ENCODE measurements at regions not wholly inside any gene's neighbourhood (a gene's known extent, or its start where the extent isn't known, plus 50 kb on each side); places are given as distances from the start of the nearest gene placed in this dataset.

GRCh38 chr7:52695973-52696595 is 339.3 kb upstream of the POM121L12 start:
- DNase-seq: no peak

- DNase-seq: no peak
Measured at GRCh38 chr7:52691257-52691656, 344.2 kb upstream of the POM121L12 start.

GRCh38 chr7:52689912-52690311 is 345.5 kb upstream of the POM121L12 start:
- no peak for DNase-seq

DNA sequence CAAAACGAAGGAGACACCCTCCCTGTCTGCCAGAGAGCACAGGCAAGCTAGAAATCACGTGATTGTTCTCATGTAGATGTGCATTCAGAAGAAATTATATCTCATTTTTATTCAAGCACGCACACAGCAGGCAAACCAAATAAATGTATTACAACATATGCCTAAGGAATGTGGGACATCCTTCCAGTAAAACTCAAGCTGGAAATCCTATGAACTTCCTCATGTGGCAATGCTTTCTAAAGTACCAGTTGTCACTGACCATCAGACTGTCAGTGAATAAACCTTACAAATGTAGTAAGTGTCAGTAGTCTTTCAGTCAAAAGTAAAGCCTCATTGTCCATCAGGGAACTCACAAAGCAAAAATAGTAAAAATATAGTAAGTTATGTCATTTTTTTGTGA is 350.1 kb upstream of the POM121L12 start:
- DNase-seq: no peak

- no peak for DNase-seq
Measured at GRCh38 chr7:52684388-52684787, 351.0 kb upstream of the POM121L12 start.

DNA sequence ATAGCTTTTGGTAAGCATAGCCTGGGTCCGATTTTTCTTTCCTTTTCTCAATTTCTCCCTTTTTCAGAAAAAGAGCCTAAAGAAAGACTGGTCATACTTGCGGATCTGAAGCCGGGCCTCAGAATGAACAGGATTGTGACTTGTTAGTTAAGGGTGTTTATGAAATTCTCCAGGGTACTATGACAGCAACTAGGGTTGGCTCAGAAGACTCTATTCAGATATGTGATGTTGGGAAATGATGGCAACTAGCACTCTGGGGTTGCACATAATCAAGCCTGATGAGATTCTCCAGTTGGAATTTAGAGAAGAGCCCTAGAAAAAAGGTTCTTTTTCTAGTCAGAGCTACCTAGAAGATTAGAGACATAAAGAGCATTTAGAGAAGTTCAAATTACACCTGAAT is 352.4 kb upstream of the POM121L12 start:
- DNase-seq: no peak

- DNase-seq: no peak
Measured at GRCh38 chr7:52670608-52671225, 364.7 kb upstream of the POM121L12 start.

- no peak for DNase-seq
Measured at GRCh38 chr7:52669031-52669430, 366.4 kb upstream of the POM121L12 start.

GRCh38 chr7:52668435-52668834 is 367.0 kb upstream of the POM121L12 start:
- DNase-seq: no peak

- no peak for DNase-seq
Measured at GRCh38 chr7:52659178-52659577, 376.3 kb upstream of the POM121L12 start.

GRCh38 chr7:52656098-52656497 is 379.3 kb upstream of the POM121L12 start:
- DNase-seq: no peak

GRCh38 chr7:52652621-52653020 is 382.8 kb upstream of the POM121L12 start:
- no peak for DNase-seq

GRCh38 chr7:52648872-52649271 is 386.6 kb upstream of the POM121L12 start:
- no peak for DNase-seq

GRCh38 chr7:52647046-52647445 is 388.4 kb upstream of the POM121L12 start:
- DNase-seq: no peak

DNA sequence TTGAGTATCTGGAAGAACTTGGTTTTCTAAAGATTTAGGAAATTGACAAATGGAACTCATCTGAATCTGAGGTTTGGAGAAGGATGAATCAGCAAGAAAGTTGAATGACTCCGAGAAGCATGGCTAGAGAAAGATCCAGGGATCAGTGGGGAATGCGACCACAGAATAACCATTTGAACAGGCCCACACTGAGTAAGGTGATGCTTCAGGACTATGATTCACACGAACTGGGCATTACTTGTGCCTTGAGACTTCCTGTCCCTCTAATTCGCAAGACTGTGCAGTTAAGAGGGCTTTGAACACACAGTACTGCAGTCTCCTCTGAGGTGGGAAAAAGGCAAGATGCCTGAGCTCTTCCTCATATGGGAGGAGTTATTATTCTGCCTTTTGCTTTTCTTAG is 395.5 kb upstream of the POM121L12 start:
- no peak for DNase-seq

GRCh38 chr7:52639126-52639525 is 396.3 kb upstream of the POM121L12 start:
- DNase-seq: no peak

GRCh38 chr7:52635021-52635420 is 400.4 kb upstream of the POM121L12 start:
- DNase-seq: no peak

DNA sequence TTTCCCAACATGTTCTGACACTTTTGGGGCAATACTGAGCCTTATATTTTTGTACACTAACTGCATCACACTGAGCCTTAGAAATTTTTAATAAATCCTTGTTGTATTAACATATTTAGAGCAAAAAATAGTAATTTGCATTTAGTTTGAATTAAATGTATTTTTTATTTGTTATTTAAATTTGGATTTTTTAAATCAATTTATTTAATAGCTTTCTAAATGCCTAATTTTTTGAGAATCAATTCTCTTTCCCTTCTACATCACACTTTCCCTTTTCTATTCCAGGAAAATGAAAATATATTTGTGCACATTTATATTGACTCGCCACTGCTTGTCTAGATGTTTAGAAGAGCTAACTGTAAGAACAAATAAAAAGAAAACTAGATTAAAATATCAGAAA is 414.6 kb upstream of the POM121L12 start:
- no peak for DNase-seq

DNA sequence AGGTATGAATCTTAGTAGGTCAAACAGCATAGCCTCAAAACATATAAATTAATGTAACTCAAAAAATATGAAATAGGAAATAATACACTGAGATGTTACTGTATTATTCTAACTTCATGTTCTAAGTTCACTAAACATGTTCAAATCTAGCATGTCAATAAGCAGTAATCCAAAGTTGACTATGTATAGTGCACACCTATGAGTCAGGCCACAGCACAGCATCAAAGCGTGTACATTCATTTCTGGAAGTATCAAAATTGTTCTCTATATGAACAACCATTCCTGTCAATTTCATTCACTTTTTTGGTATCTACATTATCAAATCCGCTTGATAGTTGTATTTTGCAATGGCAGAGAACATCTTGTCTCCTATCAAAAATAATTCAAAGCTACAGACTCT is 418.9 kb upstream of the POM121L12 start:
- DNase-seq: no peak

DNA sequence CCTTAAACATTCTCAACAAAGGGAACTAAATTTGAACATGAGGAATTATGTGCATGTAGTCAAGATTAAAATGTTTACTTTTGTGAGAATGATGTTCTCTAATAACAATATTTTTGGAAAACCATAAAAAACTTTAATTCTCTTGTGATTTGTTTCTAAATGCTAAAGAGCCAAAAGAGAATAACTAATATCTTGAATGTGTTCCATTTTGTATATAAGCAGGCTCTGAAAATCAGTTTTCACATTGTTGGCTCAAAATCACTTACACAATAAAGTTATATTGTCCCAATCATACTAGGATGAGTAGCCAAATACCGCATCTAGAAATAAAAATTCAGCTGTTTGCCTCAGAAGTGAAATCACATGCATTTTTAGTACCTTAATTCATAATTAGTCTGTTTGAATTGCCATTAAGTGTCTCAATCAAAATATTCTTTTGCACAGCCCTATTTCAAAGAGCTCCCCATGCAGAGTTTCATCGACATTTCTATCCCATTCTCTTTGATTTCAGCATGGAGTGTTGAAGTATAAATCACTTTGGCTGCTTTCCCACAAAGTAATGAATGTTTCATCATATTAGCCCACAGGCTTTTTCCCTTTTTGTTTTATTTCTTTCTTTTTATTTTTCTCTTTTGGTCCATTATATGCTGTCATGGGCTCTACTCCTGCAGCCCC is 420.3 kb upstream of the POM121L12 start:
- DNase-seq: no peak

- no peak for DNase-seq
Measured at GRCh38 chr7:52609511-52609910, 425.9 kb upstream of the POM121L12 start.

DNA sequence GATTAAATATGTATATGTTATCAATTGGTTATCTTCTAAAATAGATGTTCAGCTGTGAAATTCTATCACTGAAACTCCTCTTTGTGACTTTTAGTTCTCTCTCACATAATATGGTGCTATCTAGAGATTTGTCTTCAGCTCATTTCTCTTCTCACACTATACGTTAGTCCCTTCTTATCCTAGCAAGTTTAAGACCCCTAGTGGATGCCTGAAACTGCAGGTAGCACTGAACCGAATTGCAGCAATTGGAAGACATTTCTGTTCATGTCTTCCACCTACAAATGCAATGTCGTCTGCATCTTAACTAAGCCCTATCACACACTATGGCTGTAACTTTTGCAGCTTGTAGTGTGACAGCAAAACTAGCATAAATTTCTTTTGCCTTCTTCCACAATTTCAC is 442.7 kb upstream of the POM121L12 start:
- DNase-seq: no peak

DNA sequence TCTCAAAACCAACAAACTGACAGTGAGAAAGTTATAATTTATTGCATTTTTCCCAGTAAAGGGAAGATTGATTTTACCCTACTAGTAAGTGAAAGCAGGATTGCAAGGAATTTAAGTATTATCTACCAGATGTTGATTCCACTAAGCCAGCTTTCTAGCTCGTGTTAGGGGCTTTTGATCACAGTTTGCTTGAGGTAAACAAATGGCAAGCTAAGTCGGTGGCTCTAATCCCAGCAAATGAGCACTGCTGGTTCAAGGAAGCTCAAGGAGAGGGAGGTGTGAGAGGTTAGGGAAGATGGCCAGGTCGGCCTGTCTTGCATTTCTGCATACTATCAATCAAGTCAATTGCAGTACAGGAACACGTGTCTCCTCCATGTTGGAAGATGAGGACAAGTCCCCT is 448.7 kb upstream of the POM121L12 start:
- DNase-seq: no peak

DNA sequence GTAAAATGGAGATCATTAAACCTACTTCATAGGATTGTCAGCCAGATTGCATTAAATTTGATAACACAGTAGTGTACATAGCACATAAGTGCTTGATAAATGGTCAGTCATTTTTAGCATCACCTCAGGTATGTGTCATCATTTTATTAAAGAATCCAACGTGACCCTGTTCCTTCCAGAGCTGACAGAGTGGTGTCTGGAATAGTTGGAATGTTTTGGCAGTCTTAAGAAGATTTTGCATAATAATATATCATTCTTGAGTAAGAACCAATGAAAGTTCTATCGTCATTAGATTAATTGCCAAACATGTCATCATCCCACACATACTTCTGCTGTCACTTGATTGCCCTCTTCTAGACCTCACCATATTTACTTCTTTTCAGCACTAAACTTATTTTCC is 451.4 kb upstream of the POM121L12 start:
- DNase-seq: no peak
